Liver (tissue), 8 donors: ENCODE measurements at regions not wholly inside any gene's neighbourhood (a gene's known extent, or its start where the extent isn't known, plus 50 kb on each side); places are given as distances from the start of the nearest gene placed in this dataset.

ENCODE experiments used
- DNase-seq: peaks from one replicate; pipeline ENCODE4 v3.0.0-alpha.2; 2017; ENCODE audit warnings: low spot score
- H3K27ac ChIP-seq, 2 donors: one replicate each; pipeline ENCODE4 v1.7.0; 2013; ENCODE audit warnings: inconsistent platforms in 2 of 2, low read length in 2 of 2, control low read depth in 1 of 2, low read depth in 1 of 2, mild to moderate bottlenecking in 1 of 2
- H3K27me3 ChIP-seq, 4 donors: one replicate each; pipeline versions ENCODE4 v1.6.1 to v1.7.0; 2013; ENCODE audit warnings: low read length in 3 of 4, inconsistent platforms in 1 of 4, mild to moderate bottlenecking in 1 of 4, moderate library complexity in 1 of 4; ENCODE audit not compliant: control insufficient read depth in 4 of 4, insufficient read depth in 4 of 4
- H3K36me3 ChIP-seq, 4 donors: one replicate each; pipeline versions ENCODE4 v1.6.1 to v1.7.0; 2013; ENCODE audit warnings: low read length in 3 of 4, mild to moderate bottlenecking in 3 of 4, low read depth in 1 of 4, moderate library complexity in 1 of 4; ENCODE audit not compliant: control insufficient read depth in 4 of 4, insufficient read depth in 3 of 4
- H3K4me1 ChIP-seq, 4 donors: one replicate each; pipeline versions ENCODE4 v1.6.1 to v1.7.0; 2013; ENCODE audit warnings: low read length in 3 of 4, mild to moderate bottlenecking in 3 of 4, moderate library complexity in 1 of 4; ENCODE audit not compliant: control insufficient read depth in 4 of 4, insufficient read depth in 4 of 4
- H3K4me3 ChIP-seq, 3 donors: one replicate each; pipeline versions ENCODE4 v1.6.1 to v1.7.0; 2013; ENCODE audit warnings: low read length in 3 of 3, control low read depth in 1 of 3, low read depth in 1 of 3, mild to moderate bottlenecking in 1 of 3
- H3K9ac ChIP-seq, 2 donors: one replicate each; pipeline ENCODE4 v1.7.0; 2013; ENCODE audit warnings: low read length in 2 of 2, mild to moderate bottlenecking in 2 of 2, moderate library complexity in 2 of 2, control low read depth in 1 of 2, low read depth in 1 of 2
- H3K9me3 ChIP-seq, 4 donors: one replicate each; pipeline versions ENCODE4 v1.6.1 to v1.7.0; 2013; ENCODE audit warnings: low read length in 3 of 4; ENCODE audit not compliant: control insufficient read depth in 4 of 4
- EGR1 ChIP-seq, 2 donors: IDR thresholded peaks; 2 replicates each; pipeline ENCODE4 v1.6.1; 2016 to 2018; ENCODE audit warnings: antibody characterized with exemption in 2 of 2, low read depth in 2 of 2
- FOXA1 ChIP-seq: IDR thresholded peaks from 2 replicates; pipeline ENCODE4 v1.6.1; 2016; ENCODE audit warnings: antibody characterized with exemption
- FOXA2 ChIP-seq: IDR thresholded peaks from 2 replicates; pipeline ENCODE4 v1.6.1; 2016; ENCODE audit warnings: antibody characterized with exemption
- GABPA ChIP-seq, 2 donors: IDR thresholded peaks in 1 of 2; conservative IDR thresholded peaks in 1 of 2; 2 replicates each; pipeline ENCODE4 v1.6.1; 2016; ENCODE audit warnings: antibody characterized with exemption in 2 of 2, mild to moderate bottlenecking in 1 of 2, moderate library complexity in 1 of 2
- HNF4A ChIP-seq, 2 donors: conservative IDR thresholded peaks; 2 replicates each; pipeline ENCODE4 v1.6.1; 2016; ENCODE audit warnings: antibody characterized with exemption in 2 of 2, mild to moderate bottlenecking in 2 of 2
- HNF4G ChIP-seq: IDR thresholded peaks from 2 replicates; pipeline ENCODE4 v1.6.1; 2016; ENCODE audit warnings: antibody characterized with exemption
- JUND ChIP-seq, 2 donors: IDR thresholded peaks; 2 replicates each; pipeline ENCODE4 v1.6.1; 2016; ENCODE audit warnings: antibody characterized with exemption in 2 of 2
- NR2F2 ChIP-seq: IDR thresholded peaks from 2 replicates; pipeline ENCODE4 v1.6.1; 2016; ENCODE audit warnings: antibody characterized with exemption
- RAD21 ChIP-seq, 2 donors: IDR thresholded peaks; 2 replicates each; pipeline ENCODE4 v1.6.1; 2016; ENCODE audit warnings: antibody characterized with exemption in 2 of 2, mild to moderate bottlenecking in 2 of 2
- RXRA ChIP-seq, 2 donors: IDR thresholded peaks; 2 replicates each; pipeline ENCODE4 v1.6.1; 2017 to 2018; ENCODE audit warnings: antibody characterized with exemption in 2 of 2, mild to moderate bottlenecking in 1 of 2
- SP1 ChIP-seq: IDR thresholded peaks from 2 replicates; pipeline ENCODE4 v1.6.1; 2018; ENCODE audit warnings: antibody characterized with exemption, mild to moderate bottlenecking
- TAF1 ChIP-seq: conservative IDR thresholded peaks from 2 replicates; pipeline ENCODE4 v1.6.1; 2016; ENCODE audit warnings: antibody characterized with exemption, mild to moderate bottlenecking
- YY1 ChIP-seq: IDR thresholded peaks from 2 replicates; pipeline ENCODE4 v1.6.1; 2016; ENCODE audit warnings: antibody characterized with exemption, mild to moderate bottlenecking
- WGBS: extraction: QIAGEN DNeasy Blood & Tissue Kit; methylation state at CpG from one replicate; pipeline ENCODE4 v1.1.7; 2013; 5-methylcytosine and 5-hydroxymethylcytosine counted together
- TF ChIP-seq, protein P1 (sequence below): IDR thresholded peaks from 2 replicates; pipeline ENCODE4 v1.6.1; 2016; ENCODE audit warnings: antibody characterized with exemption
- TF ChIP-seq, protein P2 (sequence below): IDR thresholded peaks from 2 replicates; pipeline ENCODE4 v1.6.1; 2016; ENCODE audit warnings: antibody characterized with exemption
- TF ChIP-seq, protein P3 (sequence below): IDR thresholded peaks from 2 replicates; pipeline ENCODE4 v1.6.1; 2016; ENCODE audit warnings: antibody characterized with exemption, mild to moderate bottlenecking
- TF ChIP-seq, protein P4 (sequence below): fragments of 150-350 bp; IDR thresholded peaks from 2 replicates; pipeline ENCODE4 v1.5.1; 2017; ENCODE audit warnings: improper control_type of control experiment, low read depth, low read length; ENCODE audit not compliant: missing input control
- donor health status: healthy.
- donor health status: healthy.
- donor health status: healthy.
- donor health status: healthy.
- donor health status: healthy.

DNA sequence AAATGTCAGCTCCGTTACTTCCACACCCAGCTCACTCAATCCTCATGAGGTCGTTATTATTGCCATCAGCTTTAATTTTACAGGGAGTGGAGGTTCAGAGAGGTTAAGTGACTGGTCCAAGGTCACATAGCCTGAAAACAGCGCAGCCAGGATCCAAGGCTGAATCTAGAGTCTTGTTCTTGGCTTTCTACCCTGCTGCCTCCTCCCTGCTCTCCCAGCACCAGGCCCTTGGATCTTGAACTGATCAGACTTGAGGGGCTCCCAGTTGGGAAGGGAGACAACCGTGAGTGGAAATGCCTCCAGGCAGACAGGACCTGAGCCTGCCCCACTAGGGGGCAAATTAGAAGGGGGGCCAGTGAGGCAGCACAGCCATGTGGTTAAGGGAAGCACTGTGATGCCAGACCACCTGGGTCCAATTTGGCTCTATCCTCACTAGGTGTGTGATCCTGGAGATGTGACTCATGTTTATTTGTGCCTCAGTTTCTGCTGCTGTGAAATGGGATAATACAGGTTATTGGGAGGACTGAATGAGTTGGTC, 135.6 kb upstream of the PTPN1 start (continued):
- TF ChIP-seq FOXA1 = no peak
- no peak for TF ChIP-seq RXRA (IDR thresholded peaks at IDR 0.05)
- TF ChIP-seq GABPA (IDR thresholded peaks at IDR 0.05 in 1 of 2, conservative IDR thresholded peaks at IDR 0.05 in 1 of 2) = no peak
- TF ChIP-seq, protein P1, sequence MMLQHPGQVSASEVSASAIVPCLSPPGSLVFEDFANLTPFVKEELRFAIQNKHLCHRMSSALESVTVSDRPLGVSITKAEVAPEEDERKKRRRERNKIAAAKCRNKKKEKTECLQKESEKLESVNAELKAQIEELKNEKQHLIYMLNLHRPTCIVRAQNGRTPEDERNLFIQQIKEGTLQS = no peak
- no peak for TF ChIP-seq SP1

DNA sequence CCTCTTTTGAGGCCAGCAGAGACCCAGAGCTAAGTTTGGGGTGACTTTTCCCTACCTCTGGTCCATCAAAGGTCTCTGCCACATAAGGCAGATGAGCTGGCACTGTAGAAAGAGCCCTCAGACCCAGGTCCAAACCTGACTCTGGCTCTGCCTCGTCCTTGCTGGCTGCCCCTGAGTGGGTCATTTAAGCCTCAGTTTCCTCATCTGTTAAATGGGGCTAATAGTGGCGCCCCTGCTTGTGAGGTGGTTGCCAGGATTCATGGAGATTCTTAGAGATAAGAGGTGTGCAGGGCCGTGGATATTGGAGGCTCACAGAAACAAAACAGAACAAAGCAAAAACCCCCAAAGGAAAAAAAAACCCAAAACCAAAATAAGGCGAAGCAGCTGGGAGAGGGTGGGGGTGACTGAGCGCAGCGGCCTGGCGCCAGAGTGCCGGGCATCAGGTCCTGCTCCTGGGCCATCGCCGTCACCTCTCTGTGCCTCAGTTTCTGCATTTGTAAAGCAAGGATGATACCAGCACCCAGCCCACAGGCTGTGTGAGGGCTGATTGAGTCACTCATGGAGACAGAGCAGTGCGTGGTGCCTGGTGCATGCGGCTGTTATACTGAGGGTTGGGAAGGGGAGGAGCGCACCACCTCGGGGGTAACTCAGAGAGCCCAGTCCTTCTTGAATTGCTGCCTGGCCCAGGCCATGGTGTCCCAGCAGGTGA, 133.8 kb upstream of the PTPN1 start:
- TF ChIP-seq TAF1 (no peak), GABPA (IDR thresholded peaks at IDR 0.05 in 1 of 2, conservative IDR thresholded peaks at IDR 0.05 in 1 of 2) (no peak), RAD21 (IDR thresholded peaks at IDR 0.05) (no peak), NR2F2 (no peak), FOXA1 (no peak), JUND (IDR thresholded peaks at IDR 0.05) (no peak), YY1 (no peak), HNF4G (no peak), HNF4A (conservative IDR thresholded peaks at IDR 0.05) (no peak), FOXA2 (no peak), EGR1 (IDR thresholded peaks at IDR 0.05; ENCODE audit: low read depth in 2 of 2) (no peak), SP1 (no peak), RXRA (IDR thresholded peaks at IDR 0.05) (no peak)
- TF ChIP-seq, protein P1 = no peak
- TF ChIP-seq, protein P2, sequence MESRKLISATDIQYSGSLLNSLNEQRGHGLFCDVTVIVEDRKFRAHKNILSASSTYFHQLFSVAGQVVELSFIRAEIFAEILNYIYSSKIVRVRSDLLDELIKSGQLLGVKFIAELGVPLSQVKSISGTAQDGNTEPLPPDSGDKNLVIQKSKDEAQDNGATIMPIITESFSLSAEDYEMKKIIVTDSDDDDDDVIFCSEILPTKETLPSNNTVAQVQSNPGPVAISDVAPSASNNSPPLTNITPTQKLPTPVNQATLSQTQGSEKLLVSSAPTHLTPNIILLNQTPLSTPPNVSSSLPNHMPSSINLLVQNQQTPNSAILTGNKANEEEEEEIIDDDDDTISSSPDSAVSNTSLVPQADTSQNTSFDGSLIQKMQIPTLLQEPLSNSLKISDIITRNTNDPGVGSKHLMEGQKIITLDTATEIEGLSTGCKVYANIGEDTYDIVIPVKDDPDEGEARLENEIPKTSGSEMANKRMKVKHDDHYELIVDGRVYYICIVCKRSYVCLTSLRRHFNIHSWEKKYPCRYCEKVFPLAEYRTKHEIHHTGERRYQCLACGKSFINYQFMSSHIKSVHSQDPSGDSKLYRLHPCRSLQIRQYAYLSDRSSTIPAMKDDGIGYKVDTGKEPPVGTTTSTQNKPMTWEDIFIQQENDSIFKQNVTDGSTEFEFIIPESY = no peak
- TF ChIP-seq, protein P3, sequence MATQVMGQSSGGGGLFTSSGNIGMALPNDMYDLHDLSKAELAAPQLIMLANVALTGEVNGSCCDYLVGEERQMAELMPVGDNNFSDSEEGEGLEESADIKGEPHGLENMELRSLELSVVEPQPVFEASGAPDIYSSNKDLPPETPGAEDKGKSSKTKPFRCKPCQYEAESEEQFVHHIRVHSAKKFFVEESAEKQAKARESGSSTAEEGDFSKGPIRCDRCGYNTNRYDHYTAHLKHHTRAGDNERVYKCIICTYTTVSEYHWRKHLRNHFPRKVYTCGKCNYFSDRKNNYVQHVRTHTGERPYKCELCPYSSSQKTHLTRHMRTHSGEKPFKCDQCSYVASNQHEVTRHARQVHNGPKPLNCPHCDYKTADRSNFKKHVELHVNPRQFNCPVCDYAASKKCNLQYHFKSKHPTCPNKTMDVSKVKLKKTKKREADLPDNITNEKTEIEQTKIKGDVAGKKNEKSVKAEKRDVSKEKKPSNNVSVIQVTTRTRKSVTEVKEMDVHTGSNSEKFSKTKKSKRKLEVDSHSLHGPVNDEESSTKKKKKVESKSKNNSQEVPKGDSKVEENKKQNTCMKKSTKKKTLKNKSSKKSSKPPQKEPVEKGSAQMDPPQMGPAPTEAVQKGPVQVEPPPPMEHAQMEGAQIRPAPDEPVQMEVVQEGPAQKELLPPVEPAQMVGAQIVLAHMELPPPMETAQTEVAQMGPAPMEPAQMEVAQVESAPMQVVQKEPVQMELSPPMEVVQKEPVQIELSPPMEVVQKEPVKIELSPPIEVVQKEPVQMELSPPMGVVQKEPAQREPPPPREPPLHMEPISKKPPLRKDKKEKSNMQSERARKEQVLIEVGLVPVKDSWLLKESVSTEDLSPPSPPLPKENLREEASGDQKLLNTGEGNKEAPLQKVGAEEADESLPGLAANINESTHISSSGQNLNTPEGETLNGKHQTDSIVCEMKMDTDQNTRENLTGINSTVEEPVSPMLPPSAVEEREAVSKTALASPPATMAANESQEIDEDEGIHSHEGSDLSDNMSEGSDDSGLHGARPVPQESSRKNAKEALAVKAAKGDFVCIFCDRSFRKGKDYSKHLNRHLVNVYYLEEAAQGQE = no peak
- TF ChIP-seq, protein P4, sequence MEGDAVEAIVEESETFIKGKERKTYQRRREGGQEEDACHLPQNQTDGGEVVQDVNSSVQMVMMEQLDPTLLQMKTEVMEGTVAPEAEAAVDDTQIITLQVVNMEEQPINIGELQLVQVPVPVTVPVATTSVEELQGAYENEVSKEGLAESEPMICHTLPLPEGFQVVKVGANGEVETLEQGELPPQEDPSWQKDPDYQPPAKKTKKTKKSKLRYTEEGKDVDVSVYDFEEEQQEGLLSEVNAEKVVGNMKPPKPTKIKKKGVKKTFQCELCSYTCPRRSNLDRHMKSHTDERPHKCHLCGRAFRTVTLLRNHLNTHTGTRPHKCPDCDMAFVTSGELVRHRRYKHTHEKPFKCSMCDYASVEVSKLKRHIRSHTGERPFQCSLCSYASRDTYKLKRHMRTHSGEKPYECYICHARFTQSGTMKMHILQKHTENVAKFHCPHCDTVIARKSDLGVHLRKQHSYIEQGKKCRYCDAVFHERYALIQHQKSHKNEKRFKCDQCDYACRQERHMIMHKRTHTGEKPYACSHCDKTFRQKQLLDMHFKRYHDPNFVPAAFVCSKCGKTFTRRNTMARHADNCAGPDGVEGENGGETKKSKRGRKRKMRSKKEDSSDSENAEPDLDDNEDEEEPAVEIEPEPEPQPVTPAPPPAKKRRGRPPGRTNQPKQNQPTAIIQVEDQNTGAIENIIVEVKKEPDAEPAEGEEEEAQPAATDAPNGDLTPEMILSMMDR = no peak
- DNase-seq = no peak
- Histone ChIP-seq H3K27me3 (no peaks in the 10 kb centered on the region), H3K36me3 (no peaks in the 10 kb centered on the region), H3K4me3 (no peak overlapping the region), H3K27ac (no peak overlapping the region), H3K9ac (no peak overlapping the region), H3K4me1 (peaks cover 15 to 36% (median 30%) of the 10 kb centered on the region in 4 donors), H3K9me3 (no peaks in the 10 kb centered on the region)
- WGBS = 94% methylated on average over 14 of the region's 14 CpGs
